Suprapubic skin (tissue), 4 donors: ENCODE measurements at regions not wholly inside any gene's neighbourhood (a gene's known extent, or its start where the extent isn't known, plus 50 kb on each side); places are given as distances from the start of the nearest gene placed in this dataset.

Experiments
- DNase-seq, 2 donors: peaks; one replicate each; pipeline ENCODE4 v3.0.0-alpha.2; 2019; ENCODE audit warnings: low spot score in 2 of 2
- H3K27ac ChIP-seq: fragments of 200-600 bp; sonication (generic); one replicate; pipeline ENCODE4 v1.5.1; 2019
- H3K27me3 ChIP-seq: fragments of 200-600 bp; sonication (generic); one replicate; pipeline ENCODE4 v1.5.1; 2019
- H3K36me3 ChIP-seq: fragments of 200-600 bp; sonication (generic); one replicate; pipeline ENCODE4 v1.5.1; 2019
- H3K4me1 ChIP-seq: fragments of 200-600 bp; sonication (generic); one replicate; pipeline ENCODE4 v1.5.1; 2019
- H3K4me3 ChIP-seq: fragments of 200-600 bp; sonication (generic); one replicate; pipeline ENCODE4 v1.5.1; 2019; ENCODE audit warnings: mild to moderate bottlenecking
- H3K9me3 ChIP-seq: fragments of 200-600 bp; sonication (generic); one replicate; pipeline ENCODE4 v1.5.1; 2019
- CTCF ChIP-seq, 2 donors: fragments of 200-600 bp in 1 of 2; fragments of 450-650 bp in 1 of 2; sonication (generic) in 1 of 2; IDR thresholded peaks; one replicate each; pipeline ENCODE4 v1.5.1; 2016 to 2019; ENCODE audit warnings: antibody characterized with exemption in 2 of 2, mild to moderate bottlenecking in 1 of 2, moderate library complexity in 1 of 2
- EP300 ChIP-seq: sonication (generic); formaldehyde crosslinking; IDR thresholded peaks from one replicate; pipeline ENCODE4 v1.6.1; 2017; ENCODE audit warnings: antibody characterized with exemption
- POLR2A ChIP-seq, 2 donors: fragments of 450-650 bp; IDR thresholded peaks; one replicate each; pipeline ENCODE4 v1.6.1; 2017; ENCODE audit warnings: antibody characterized with exemption in 2 of 2, mild to moderate bottlenecking in 2 of 2, moderate library complexity in 2 of 2
- POLR2AphosphoS5 ChIP-seq, 3 donors: sonication (generic); formaldehyde crosslinking; IDR thresholded peaks; one replicate each; pipeline ENCODE4 v1.6.1; 2017; ENCODE audit warnings: antibody characterized with exemption in 3 of 3
- WGBS: methylation state at CpG from one replicate; pipeline ENCODE4 v1.1.5; 2018; 5-methylcytosine and 5-hydroxymethylcytosine counted together

GRCh38 chr12:92362785-92363184 is 217.1 kb upstream of the BTG1 start:
- no peaks in the 10 kb centered on the region for H3K36me3 ChIP-seq
- no peak for TF ChIP-seq EP300
- TF ChIP-seq POLR2AphosphoS5 (IDR thresholded peaks at IDR 0.05) = no peak
- no peak overlapping the region for H3K4me3 ChIP-seq
- DNase-seq = no peak
- 48% methylated on average over 3 of the region's 3 CpGs for WGBS
- H3K27ac ChIP-seq = no peak overlapping the region
- no peaks in the 10 kb centered on the region for H3K9me3 ChIP-seq
- peaks cover 5% of the 10 kb centered on the region for H3K4me1 ChIP-seq
- no peaks in the 10 kb centered on the region for H3K27me3 ChIP-seq

GRCh38 chr12:92362126-92362525 is 216.5 kb upstream of the BTG1 start:
- WGBS = 87% methylated on average over 6 of the region's 6 CpGs
- DNase-seq = no peak
- H3K4me1 ChIP-seq = peaks cover 5% of the 10 kb centered on the region

GRCh38 chr12:92360543-92360942 is 214.9 kb upstream of the BTG1 start:
- Histone ChIP-seq H3K36me3 (no peaks in the 10 kb centered on the region), H3K27me3 (no peaks in the 10 kb centered on the region), H3K4me3 (no peak overlapping the region), H3K27ac (no peak overlapping the region), H3K9me3 (no peaks in the 10 kb centered on the region), H3K4me1 (peaks cover 14% of the 10 kb centered on the region)
- no peak for DNase-seq
- TF ChIP-seq CTCF (IDR thresholded peaks at IDR 0.05) (no peak), EP300 (no peak)
- WGBS = 67% methylated on average over 2 of the region's 2 CpGs

More at GRCh38 chr12:92362126-92362525, 216.5 kb upstream of the BTG1 start:
- H3K27ac ChIP-seq = no peak overlapping the region
- no peaks in the 10 kb centered on the region for H3K27me3 ChIP-seq
- TF ChIP-seq CTCF (IDR thresholded peaks at IDR 0.05) = no peak
- no peak for TF ChIP-seq EP300
- no peak for TF ChIP-seq POLR2AphosphoS5 (IDR thresholded peaks at IDR 0.05)
- TF ChIP-seq POLR2A (IDR thresholded peaks at IDR 0.05) = no peak
- no peaks in the 10 kb centered on the region for H3K9me3 ChIP-seq
- no peaks in the 10 kb centered on the region for H3K36me3 ChIP-seq
- no peak overlapping the region for H3K4me3 ChIP-seq

- 92% methylated on average over 2 of the region's 2 CpGs for WGBS
- H3K9me3 ChIP-seq = no peaks in the 10 kb centered on the region
- TF ChIP-seq CTCF (IDR thresholded peaks at IDR 0.05) (no peak), EP300 (no peak), POLR2A (IDR thresholded peaks at IDR 0.05) (no peak), POLR2AphosphoS5 (IDR thresholded peaks at IDR 0.05) (no peak)
- no peak overlapping the region for H3K27ac ChIP-seq
- H3K27me3 ChIP-seq = no peaks in the 10 kb centered on the region
- no peak for DNase-seq
- H3K4me3 ChIP-seq = no peak overlapping the region
- H3K36me3 ChIP-seq = no peaks in the 10 kb centered on the region
- H3K4me1 ChIP-seq = peaks cover 14% of the 10 kb centered on the region
Observed at GRCh38 chr12:92359581-92360209, 214.0 kb upstream of the BTG1 start.

GRCh38 chr12:92357584-92358261 is 212.1 kb upstream of the BTG1 start:
- Histone ChIP-seq H3K4me1 (peaks cover 9% of the 10 kb centered on the region), H3K9me3 (no peaks in the 10 kb centered on the region), H3K4me3 (no peak overlapping the region), H3K27me3 (no peaks in the 10 kb centered on the region), H3K36me3 (no peaks in the 10 kb centered on the region), H3K27ac (no peak overlapping the region)
- WGBS = 93% methylated on average over 5 of the region's 5 CpGs
- DNase-seq = no peak
- TF ChIP-seq CTCF (IDR thresholded peaks at IDR 0.05) = no peak
- TF ChIP-seq POLR2A (IDR thresholded peaks at IDR 0.05) = no peak
- TF ChIP-seq EP300 = no peak
- TF ChIP-seq POLR2AphosphoS5 (IDR thresholded peaks at IDR 0.05) = no peak
